ENCODE measurements at regions not wholly inside any gene's neighbourhood (a gene's known extent, or its start where the extent isn't known, plus 50 kb on each side); places are given as distances from the start of the nearest gene placed in this dataset.

- no peak for DNase-seq
Measured at GRCh38 chr5:161960314-161960713, 107.3 kb upstream of the GABRG2 start.

- peak; percentile 11 for DNase-seq
Measured at GRCh38 chr5:161966564-161966963, 101.0 kb upstream of the GABRG2 start.

- no peak for DNase-seq
Measured at GRCh38 chr5:161975350-161975749, 92.2 kb upstream of the GABRG2 start.

- no peak for DNase-seq
Measured at GRCh38 chr5:161988077-161988476, 79.5 kb upstream of the GABRG2 start.

Measured in femur (tissue), 1 donor.